HEK293 (cell line): ENCODE measurements at regions not wholly inside any gene's neighbourhood (a gene's known extent, or its start where the extent isn't known, plus 50 kb on each side); places are given as distances from the start of the nearest gene placed in this dataset.

ENCODE experiments used
- CTCF ChIA-PET: fragments of 350-600 bp; formaldehyde crosslinking; extraction: SDS; loops from one replicate; lab custom pipeline; 2021; ENCODE audit warnings: antibody characterized with exemption; lab: Yijun Ruan, JAX
- POLR2A ChIA-PET: fragments of 300-600 bp; formaldehyde crosslinking; extraction: SDS; loops from one replicate; lab custom pipeline; 2020; ENCODE audit warnings: antibody characterized with exemption, inconsistent platforms; lab: Yijun Ruan, JAX
- H3K27ac ChIP-seq: fragments of 200-500 bp; sonication (Bioruptor generic); 2 replicates; pipeline ENCODE4 v1.5.1; 2014; ENCODE audit warnings: low read depth, low read length, control low read depth, inconsistent platforms; ENCODE audit errors: extremely low read depth
- H3K36me3 ChIP-seq, 2 experiments: fragments of 200-500 bp in 1 of 2; sonication (Bioruptor generic) in 1 of 2; 1 replicate in 1 of 2; 2 replicates in 1 of 2; pipeline ENCODE4 v1.5.1; 2014 to 2017; ENCODE audit warnings: inconsistent platforms in 2 of 2, low read length in 2 of 2; ENCODE audit not compliant: control insufficient read depth in 2 of 2, insufficient read depth in 1 of 2
- H3K4me1 ChIP-seq: fragments of 200-500 bp; sonication (Bioruptor generic); 2 replicates; pipeline ENCODE4 v1.5.1; 2014; ENCODE audit warnings: mild to moderate bottlenecking, low read length, inconsistent platforms; ENCODE audit not compliant: control insufficient read depth, insufficient read depth
- H3K4me3 ChIP-seq: 2 replicates; pipeline ENCODE4 v1.5.1; 2011; ENCODE audit warnings: low read depth, mild to moderate bottlenecking, control low read depth, low read length, moderate library complexity
- H3K9me3 ChIP-seq: fragments of 200-500 bp; sonication (Bioruptor generic); 2 replicates; pipeline ENCODE4 v1.5.1; 2014; ENCODE audit warnings: low read depth, low read length, inconsistent platforms; ENCODE audit not compliant: control insufficient read depth, insufficient read depth
- FEZF1 ChIP-seq: fragments of 450-650 bp; formaldehyde crosslinking; IDR thresholded peaks from 2 replicates; pipeline ENCODE4 v1.5.1; 2016; ENCODE audit warnings: missing biosample characterization, missing genetic modification characterization
- HIC1 ChIP-seq: fragments of 450-650 bp; formaldehyde crosslinking; IDR thresholded peaks from 2 replicates; pipeline ENCODE4 v1.5.1; 2016; ENCODE audit warnings: missing biosample characterization, missing genetic modification characterization
- HOXD13 ChIP-seq: sonication (generic); formaldehyde crosslinking; IDR thresholded peaks from 2 replicates; pipeline ENCODE4 v1.8.0; 2022; ENCODE audit warnings: missing genetic modification reagents, borderline replicate concordance
- PRDM1 ChIP-seq: fragments of 450-650 bp; formaldehyde crosslinking; IDR thresholded peaks from 2 replicates; pipeline ENCODE4; 2016; ENCODE audit warnings: missing biosample characterization, missing genetic modification characterization
- YY2 ChIP-seq: fragments of 450-650 bp; formaldehyde crosslinking; IDR thresholded peaks from 2 replicates; pipeline ENCODE4 v1.5.1; 2016; ENCODE audit warnings: missing biosample characterization, missing genetic modification characterization
- ZBTB7A ChIP-seq: fragments of 450-650 bp; formaldehyde crosslinking; IDR thresholded peaks from 2 replicates; pipeline ENCODE4 v1.5.1; 2016; ENCODE audit warnings: low read depth, missing biosample characterization, missing genetic modification characterization
- ZNF140 ChIP-seq: fragments of 450-650 bp; formaldehyde crosslinking; IDR thresholded peaks from 2 replicates; pipeline ENCODE4 v1.5.1; 2016; ENCODE audit warnings: missing biosample characterization, missing genetic modification characterization
- ZNF280D ChIP-seq: fragments of 450-650 bp; formaldehyde crosslinking; IDR thresholded peaks from 2 replicates; pipeline ENCODE4 v1.5.1; 2016; ENCODE audit warnings: missing biosample characterization, missing genetic modification characterization
- ZNF324 ChIP-seq: fragments of 450-650 bp; formaldehyde crosslinking; IDR thresholded peaks from 2 replicates; pipeline ENCODE4 v1.5.1; 2016; ENCODE audit warnings: missing biosample characterization, missing genetic modification characterization
- ZNF404 ChIP-seq: fragments of 450-650 bp; formaldehyde crosslinking; IDR thresholded peaks from 2 replicates; pipeline ENCODE4 v1.5.1; 2017; ENCODE audit warnings: missing biosample characterization, missing genetic modification characterization
- ZNF529 ChIP-seq: fragments of 450-650 bp; formaldehyde crosslinking; IDR thresholded peaks from 2 replicates; pipeline ENCODE4 v1.5.1; 2017; ENCODE audit warnings: missing genetic modification characterization, missing biosample characterization; ENCODE audit not compliant: insufficient replicate concordance
- ZNF558 ChIP-seq: fragments of 450-650 bp; formaldehyde crosslinking; IDR thresholded peaks from 2 replicates; pipeline ENCODE4 v1.5.1; 2016; ENCODE audit warnings: missing biosample characterization, missing genetic modification characterization
- ZNF580 ChIP-seq: fragments of 450-650 bp; formaldehyde crosslinking; IDR thresholded peaks from 2 replicates; pipeline ENCODE4 v1.5.1; 2016; ENCODE audit warnings: missing biosample characterization, missing genetic modification characterization
- ZNF629 ChIP-seq: fragments of 450-650 bp; formaldehyde crosslinking; IDR thresholded peaks from 2 replicates; pipeline ENCODE4 v1.5.1; 2017; ENCODE audit warnings: missing biosample characterization, missing genetic modification characterization
- ZNF776 ChIP-seq: fragments of 450-650 bp; formaldehyde crosslinking; IDR thresholded peaks from 2 replicates; pipeline ENCODE4 v1.5.0; 2017; ENCODE audit warnings: missing biosample characterization, missing genetic modification characterization, borderline replicate concordance
- ZNF837 ChIP-seq: fragments of 450-650 bp; formaldehyde crosslinking; IDR thresholded peaks from 2 replicates; pipeline ENCODE4 v1.5.1; 2016; ENCODE audit warnings: missing biosample characterization, missing genetic modification characterization
- ZNF843 ChIP-seq: fragments of 450-650 bp; formaldehyde crosslinking; IDR thresholded peaks from 2 replicates; pipeline ENCODE4 v1.5.1; 2016; ENCODE audit warnings: missing biosample characterization, missing genetic modification characterization
- TF ChIP-seq, protein P1 (sequence below): fragments of 450-650 bp; formaldehyde crosslinking; optimal IDR thresholded peaks from 2 replicates; pipeline ENCODE3; 2016; ENCODE audit warnings: missing biosample characterization, mild to moderate bottlenecking, missing genetic modification characterization
- TF ChIP-seq, protein P2 (sequence below): fragments of 450-650 bp; formaldehyde crosslinking; IDR thresholded peaks from 2 replicates; pipeline ENCODE4 v1.5.0; 2017; ENCODE audit warnings: missing biosample characterization, missing genetic modification characterization, borderline replicate concordance
- TF ChIP-seq, protein P3 (sequence below): fragments of 450-650 bp; formaldehyde crosslinking; IDR thresholded peaks from 2 replicates; pipeline ENCODE4 v1.5.1; 2016; ENCODE audit warnings: missing biosample characterization, missing genetic modification characterization

DNA sequence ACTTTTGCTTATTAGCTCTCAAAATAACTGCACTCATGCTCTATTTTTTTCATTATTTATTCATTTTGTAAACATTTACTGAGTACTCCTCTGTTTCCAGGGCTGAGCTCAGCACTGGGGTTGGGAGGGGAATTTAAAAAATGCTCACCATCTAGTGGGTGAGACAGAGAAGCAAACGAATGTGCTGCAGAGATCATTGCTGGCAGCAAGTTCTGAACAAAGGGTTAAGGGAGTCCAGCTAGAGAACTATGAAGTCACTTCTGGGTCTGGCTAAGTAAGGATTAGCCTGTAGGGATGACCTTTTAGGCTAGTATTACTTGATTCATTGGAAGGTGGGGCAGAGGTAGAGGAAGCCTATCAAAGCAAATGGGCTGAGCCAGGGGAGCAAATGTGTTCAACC is 99.1 kb upstream of the ZNF644 start:
- CTCF ChIA-PET = interaction anchor here (0.9 to 2.2 kb wide), 2 partner anchors 45 to 161 kb away, joined by 3 to 7 read pairs; no protein-coding TSS in a partner anchor

GRCh38 chr1:91120421-91120820 is 98.6 kb upstream of the ZNF644 start:
- CTCF ChIA-PET = interaction anchor here (2.2 kb wide), 1 partner anchor 45 kb away, joined by 7 read pairs; no protein-coding TSS in a partner anchor
- no peak overlapping the region for H3K27ac ChIP-seq
- H3K4me1 ChIP-seq = no peaks in the 10 kb centered on the region
- no peaks in the 10 kb centered on the region for H3K36me3 ChIP-seq
- TF ChIP-seq ZNF324 (tag by site-specific recombination) = no peak
- H3K4me3 ChIP-seq = no peak overlapping the region
- no peaks in the 10 kb centered on the region for H3K9me3 ChIP-seq
- POLR2A ChIA-PET = no interaction called here

More for the DNA sequence above, 99.1 kb upstream of the ZNF644 start:
- no peak overlapping the region for H3K4me3 ChIP-seq
- no peaks in the 10 kb centered on the region for H3K4me1 ChIP-seq
- no peak overlapping the region for H3K27ac ChIP-seq
- no peaks in the 10 kb centered on the region for H3K9me3 ChIP-seq
- H3K36me3 ChIP-seq = no peaks in the 10 kb centered on the region
- TF ChIP-seq ZBTB7A (tag by site-specific recombination) = no peak
- TF ChIP-seq YY2 (tag by site-specific recombination) = no peak
- no peak for TF ChIP-seq ZNF140 (tag by site-specific recombination)
- TF ChIP-seq ZNF580 (tag by site-specific recombination) = no peak
- TF ChIP-seq, protein P1, sequence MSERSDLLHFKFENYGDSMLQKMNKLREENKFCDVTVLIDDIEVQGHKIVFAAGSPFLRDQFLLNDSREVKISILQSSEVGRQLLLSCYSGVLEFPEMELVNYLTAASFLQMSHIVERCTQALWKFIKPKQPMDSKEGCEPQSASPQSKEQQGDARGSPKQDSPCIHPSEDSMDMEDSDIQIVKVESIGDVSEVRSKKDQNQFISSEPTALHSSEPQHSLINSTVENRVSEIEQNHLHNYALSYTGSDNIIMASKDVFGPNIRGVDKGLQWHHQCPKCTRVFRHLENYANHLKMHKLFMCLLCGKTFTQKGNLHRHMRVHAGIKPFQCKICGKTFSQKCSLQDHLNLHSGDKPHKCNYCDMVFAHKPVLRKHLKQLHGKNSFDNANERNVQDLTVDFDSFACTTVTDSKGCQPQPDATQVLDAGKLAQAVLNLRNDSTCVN (tag by site-specific recombination) = no peak
- TF ChIP-seq, protein P2, sequence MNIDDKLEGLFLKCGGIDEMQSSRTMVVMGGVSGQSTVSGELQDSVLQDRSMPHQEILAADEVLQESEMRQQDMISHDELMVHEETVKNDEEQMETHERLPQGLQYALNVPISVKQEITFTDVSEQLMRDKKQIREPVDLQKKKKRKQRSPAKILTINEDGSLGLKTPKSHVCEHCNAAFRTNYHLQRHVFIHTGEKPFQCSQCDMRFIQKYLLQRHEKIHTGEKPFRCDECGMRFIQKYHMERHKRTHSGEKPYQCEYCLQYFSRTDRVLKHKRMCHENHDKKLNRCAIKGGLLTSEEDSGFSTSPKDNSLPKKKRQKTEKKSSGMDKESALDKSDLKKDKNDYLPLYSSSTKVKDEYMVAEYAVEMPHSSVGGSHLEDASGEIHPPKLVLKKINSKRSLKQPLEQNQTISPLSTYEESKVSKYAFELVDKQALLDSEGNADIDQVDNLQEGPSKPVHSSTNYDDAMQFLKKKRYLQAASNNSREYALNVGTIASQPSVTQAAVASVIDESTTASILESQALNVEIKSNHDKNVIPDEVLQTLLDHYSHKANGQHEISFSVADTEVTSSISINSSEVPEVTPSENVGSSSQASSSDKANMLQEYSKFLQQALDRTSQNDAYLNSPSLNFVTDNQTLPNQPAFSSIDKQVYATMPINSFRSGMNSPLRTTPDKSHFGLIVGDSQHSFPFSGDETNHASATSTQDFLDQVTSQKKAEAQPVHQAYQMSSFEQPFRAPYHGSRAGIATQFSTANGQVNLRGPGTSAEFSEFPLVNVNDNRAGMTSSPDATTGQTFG = no peak
- no peak for TF ChIP-seq ZNF629 (tag by site-specific recombination)
- no peak for TF ChIP-seq ZNF529 (tag by site-specific recombination)
- TF ChIP-seq ZNF843 (tag by site-specific recombination) = no peak
- no peak for TF ChIP-seq PRDM1 (tag by site-specific recombination)
- POLR2A ChIA-PET = no interaction called here

- Histone ChIP-seq H3K36me3 (no peaks in the 10 kb centered on the region), H3K27ac (no peak overlapping the region), H3K9me3 (no peaks in the 10 kb centered on the region), H3K4me3 (no peak overlapping the region), H3K4me1 (no peaks in the 10 kb centered on the region)
- ChIA-PET POLR2A (no interaction called here), CTCF (interaction anchor here (0.7 kb wide), 2 partner anchors 63 to 130 kb away, joined by 3 to 4 read pairs; no protein-coding TSS in a partner anchor)
- TF ChIP-seq ZNF580 (tag by site-specific recombination) (no peak), FEZF1 (tag by site-specific recombination) (no peak), ZNF140 (tag by site-specific recombination) (no peak), ZNF404 (tag by site-specific recombination) (no peak), HIC1 (tag by site-specific recombination) (no peak), ZNF837 (no peak), ZNF558 (tag by site-specific recombination) (no peak), ZNF776 (tag by site-specific recombination) (no peak), HOXD13 (no peak), ZNF280D (no peak)
- TF ChIP-seq, protein P3, sequence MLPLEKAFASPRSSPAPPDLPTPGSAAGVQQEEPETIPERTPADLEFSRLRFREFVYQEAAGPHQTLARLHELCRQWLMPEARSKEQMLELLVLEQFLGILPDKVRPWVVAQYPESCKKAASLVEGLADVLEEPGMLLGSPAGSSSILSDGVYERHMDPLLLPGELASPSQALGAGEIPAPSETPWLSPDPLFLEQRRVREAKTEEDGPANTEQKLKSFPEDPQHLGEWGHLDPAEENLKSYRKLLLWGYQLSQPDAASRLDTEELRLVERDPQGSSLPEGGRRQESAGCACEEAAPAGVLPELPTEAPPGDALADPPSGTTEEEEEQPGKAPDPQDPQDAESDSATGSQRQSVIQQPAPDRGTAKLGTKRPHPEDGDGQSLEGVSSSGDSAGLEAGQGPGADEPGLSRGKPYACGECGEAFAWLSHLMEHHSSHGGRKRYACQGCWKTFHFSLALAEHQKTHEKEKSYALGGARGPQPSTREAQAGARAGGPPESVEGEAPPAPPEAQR (tag by site-specific recombination) = no peak
Measured at GRCh38 chr1:91104712-91105111, 82.9 kb upstream of the ZNF644 start.
